ENCODE measurements at regions not wholly inside any gene's neighbourhood (a gene's known extent, or its start where the extent isn't known, plus 50 kb on each side); places are given as distances from the start of the nearest gene placed in this dataset.

GRCh38 chr20:60332523-60332922, 374.3 kb downstream of the CDH26 start:
- DNase-seq, result no peak

GRCh38 chr20:60334911-60335310, 376.7 kb downstream of the CDH26 start:
- DNase-seq, result no peak

GRCh38 chr20:60338556-60338955, 380.3 kb downstream of the CDH26 start:
- no peak for DNase-seq

GRCh38 chr20:60339738-60340137, 381.5 kb downstream of the CDH26 start:
- DNase-seq, result no peak

- DNase-seq, result no peak
These were observed 382.0 kb downstream of the CDH26 start for GRCh38 chr20:60340232-60340631.

- no peak for DNase-seq
These were observed 382.8 kb downstream of the CDH26 start for GRCh38 chr20:60341062-60341461.

- no peak for DNase-seq
These were observed 386.9 kb downstream of the CDH26 start for GRCh38 chr20:60345106-60345505.

- DNase-seq, result no peak
These were observed 391.2 kb downstream of the CDH26 start for GRCh38 chr20:60349418-60349817.

GRCh38 chr20:60352017-60352416, 393.8 kb downstream of the CDH26 start:
- no peak for DNase-seq

GRCh38 chr20:60352596-60352995, 394.4 kb downstream of the CDH26 start:
- DNase-seq, result no peak

GRCh38 chr20:60354024-60354580, 395.9 kb downstream of the CDH26 start:
- DNase-seq, result no peak

GRCh38 chr20:60358101-60358500, 399.9 kb downstream of the CDH26 start:
- DNase-seq, result no peak

GRCh38 chr20:60359010-60359409, 400.8 kb downstream of the CDH26 start:
- DNase-seq, result no peak

- DNase-seq, result no peak
These were observed 403.7 kb downstream of the CDH26 start for GRCh38 chr20:60361761-60362395.

GRCh38 chr20:60362531-60362930, 404.3 kb downstream of the CDH26 start:
- no peak for DNase-seq

GRCh38 chr20:60363698-60364097, 405.5 kb downstream of the CDH26 start:
- no peak for DNase-seq

GRCh38 chr20:60365064-60365666, 406.9 kb downstream of the CDH26 start:
- no peak for DNase-seq

GRCh38 chr20:60365882-60366281, 407.7 kb downstream of the CDH26 start:
- no peak for DNase-seq

- DNase-seq, result no peak
These were observed 413.2 kb downstream of the CDH26 start for GRCh38 chr20:60371384-60371783.

GRCh38 chr20:60372275-60372674, 414.1 kb downstream of the CDH26 start:
- no peak for DNase-seq

- DNase-seq, result no peak
These were observed 414.6 kb downstream of the CDH26 start for GRCh38 chr20:60372822-60373221.

GRCh38 chr20:60378620-60379019, 420.4 kb downstream of the CDH26 start:
- no peak for DNase-seq

- DNase-seq, result no peak
These were observed 423.6 kb downstream of the CDH26 start for GRCh38 chr20:60381643-60382400.

- DNase-seq, result no peak
These were observed 431.2 kb downstream of the CDH26 start for GRCh38 chr20:60389441-60389840.

Measured in CD4-positive, alpha-beta T cell treated with Interleukin-21 for 1 hour (primary cell).